VCaP (cell line): ENCODE measurements at regions not wholly inside any gene's neighbourhood (a gene's known extent, or its start where the extent isn't known, plus 50 kb on each side); places are given as distances from the start of the nearest gene placed in this dataset.

Experiments used
- H3K27ac ChIP-seq: fragments of 450-650 bp; 2 replicates; pipeline ENCODE4 v1.5.1; 2017
- TF ChIP-seq, protein P1 (sequence below): fragments of 450-650 bp; conservative IDR thresholded peaks from 2 replicates; pipeline ENCODE4 v1.5.1; 2017; ENCODE audit warnings: mild to moderate bottlenecking, moderate library complexity

DNA sequence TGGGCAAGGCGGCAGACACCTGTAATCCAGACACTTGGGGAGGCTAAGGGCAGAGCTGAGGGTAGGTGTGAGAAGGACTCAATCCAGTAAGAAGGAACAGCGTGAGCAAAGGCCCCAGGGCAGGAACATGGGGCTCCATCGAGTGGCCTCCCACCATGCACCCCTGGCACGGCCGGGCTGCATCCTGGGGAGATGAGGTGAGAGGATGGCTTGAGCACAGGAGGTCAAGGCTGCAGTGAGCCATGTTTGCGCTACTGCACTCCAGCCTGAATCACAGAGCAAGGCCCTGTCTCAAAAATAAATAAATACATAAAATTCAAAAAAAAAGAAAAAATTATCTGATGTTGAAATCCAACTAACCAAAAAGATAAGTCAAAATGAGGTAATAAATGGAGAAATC, 58.5 kb downstream of the ARL6IP4 start:
- TF ChIP-seq, protein P1, sequence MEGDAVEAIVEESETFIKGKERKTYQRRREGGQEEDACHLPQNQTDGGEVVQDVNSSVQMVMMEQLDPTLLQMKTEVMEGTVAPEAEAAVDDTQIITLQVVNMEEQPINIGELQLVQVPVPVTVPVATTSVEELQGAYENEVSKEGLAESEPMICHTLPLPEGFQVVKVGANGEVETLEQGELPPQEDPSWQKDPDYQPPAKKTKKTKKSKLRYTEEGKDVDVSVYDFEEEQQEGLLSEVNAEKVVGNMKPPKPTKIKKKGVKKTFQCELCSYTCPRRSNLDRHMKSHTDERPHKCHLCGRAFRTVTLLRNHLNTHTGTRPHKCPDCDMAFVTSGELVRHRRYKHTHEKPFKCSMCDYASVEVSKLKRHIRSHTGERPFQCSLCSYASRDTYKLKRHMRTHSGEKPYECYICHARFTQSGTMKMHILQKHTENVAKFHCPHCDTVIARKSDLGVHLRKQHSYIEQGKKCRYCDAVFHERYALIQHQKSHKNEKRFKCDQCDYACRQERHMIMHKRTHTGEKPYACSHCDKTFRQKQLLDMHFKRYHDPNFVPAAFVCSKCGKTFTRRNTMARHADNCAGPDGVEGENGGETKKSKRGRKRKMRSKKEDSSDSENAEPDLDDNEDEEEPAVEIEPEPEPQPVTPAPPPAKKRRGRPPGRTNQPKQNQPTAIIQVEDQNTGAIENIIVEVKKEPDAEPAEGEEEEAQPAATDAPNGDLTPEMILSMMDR, result no peak
- H3K27ac ChIP-seq, result no peak overlapping the region

DNA sequence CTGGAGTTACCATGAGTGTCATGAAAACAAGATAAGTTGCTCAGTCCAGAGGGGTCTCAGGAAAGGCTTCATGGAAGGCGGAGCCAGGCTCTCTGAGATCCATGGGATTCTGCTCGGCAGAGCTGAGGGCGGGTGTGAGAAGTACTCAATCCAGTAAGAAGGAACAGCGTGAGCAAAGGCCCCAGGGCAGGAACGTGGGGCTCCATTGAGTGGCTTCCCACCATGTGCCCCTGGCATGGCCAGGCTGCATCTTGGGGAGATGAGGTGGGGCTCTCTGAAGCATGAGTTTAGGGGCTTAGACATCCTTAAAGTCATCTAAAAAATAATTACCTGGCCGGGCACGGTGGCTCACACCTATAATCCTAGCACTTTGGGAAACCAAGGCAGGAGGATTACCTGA, 58.0 kb downstream of the ARL6IP4 start:
- TF ChIP-seq, protein P1, result no peak

DNA sequence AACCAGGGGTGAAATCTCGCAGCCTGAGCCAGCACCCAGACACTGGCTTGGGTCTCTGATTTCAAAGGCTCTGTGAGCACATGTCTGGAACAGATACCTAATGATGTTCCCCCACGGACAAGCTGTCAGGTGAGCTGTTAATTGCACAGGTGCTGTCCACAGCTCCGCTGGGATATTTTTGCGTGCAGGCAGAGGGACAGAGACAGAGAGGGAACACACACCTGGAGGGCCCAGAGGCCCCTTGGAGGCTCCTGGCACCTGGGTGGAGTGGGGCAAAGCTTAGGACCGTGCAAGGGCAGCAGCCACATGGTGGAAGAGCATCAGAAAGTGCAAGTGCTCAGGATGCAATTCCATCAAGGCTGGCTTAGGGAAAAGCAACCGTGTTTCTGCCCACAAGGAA, 57.3 kb downstream of the ARL6IP4 start:
- TF ChIP-seq, protein P1, result no peak
- no peak overlapping the region for H3K27ac ChIP-seq

More for the DNA sequence above, 58.0 kb downstream of the ARL6IP4 start:
- no peak overlapping the region for H3K27ac ChIP-seq

DNA sequence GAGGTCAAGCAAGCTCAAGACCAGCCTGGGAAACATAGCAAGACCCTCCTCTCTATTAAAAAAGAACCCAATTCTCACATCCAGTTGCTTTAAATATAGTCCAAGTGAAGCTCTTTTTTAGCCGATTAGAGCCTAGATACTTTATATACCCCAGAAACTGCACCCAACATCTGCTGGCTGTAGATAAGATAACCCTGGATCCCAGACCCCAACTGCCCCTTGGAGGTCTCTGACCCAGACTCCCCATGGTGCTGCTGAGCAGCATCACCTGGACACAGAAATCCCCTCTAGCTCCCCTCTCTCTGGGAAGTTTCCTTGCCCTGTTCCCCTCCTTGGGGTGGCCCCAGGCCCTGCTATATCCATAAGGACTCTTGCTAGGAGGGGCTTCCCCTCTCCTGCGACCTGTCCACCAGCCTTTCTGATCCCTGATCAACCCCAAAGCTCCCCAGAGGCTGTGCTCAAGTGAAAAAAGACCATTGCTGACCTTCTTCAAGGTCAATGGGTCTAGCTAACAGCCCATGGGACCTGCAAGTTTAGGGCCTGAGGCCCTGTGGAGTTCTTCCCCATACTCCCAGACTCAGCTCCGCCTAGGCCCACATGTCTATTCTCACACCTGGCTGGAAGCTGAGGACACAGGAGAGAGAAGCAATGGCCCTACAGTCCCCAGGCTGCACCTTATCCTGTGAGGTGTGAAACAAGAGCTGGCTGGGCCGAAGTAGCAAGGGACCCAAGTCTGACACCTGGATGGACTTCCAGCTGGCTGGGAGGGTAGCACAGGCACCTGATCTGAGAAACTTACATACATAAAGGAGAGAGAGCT, 56.2 kb downstream of the ARL6IP4 start:
- TF ChIP-seq, protein P1, result no peak
- no peak overlapping the region for H3K27ac ChIP-seq

DNA sequence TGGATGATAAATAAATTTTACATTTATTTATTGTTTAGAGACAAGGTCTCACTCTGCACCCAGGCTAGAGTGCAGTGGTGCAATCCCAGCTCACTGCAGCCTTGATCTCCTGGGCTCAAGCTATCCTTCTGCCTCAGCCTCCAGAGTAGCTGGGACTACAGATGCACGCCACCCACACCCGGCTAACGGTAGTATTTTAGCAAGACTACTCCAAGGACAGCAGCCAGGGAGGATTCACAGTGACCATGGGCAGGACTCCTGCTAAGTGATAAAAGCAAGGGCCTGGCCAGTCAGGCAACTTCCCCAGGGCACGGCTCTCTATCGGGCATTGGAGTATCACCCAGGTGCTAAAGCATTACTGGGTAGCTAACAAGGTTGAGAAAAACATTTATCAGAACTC, 55.4 kb downstream of the ARL6IP4 start:
- H3K27ac ChIP-seq, result no peak overlapping the region

DNA sequence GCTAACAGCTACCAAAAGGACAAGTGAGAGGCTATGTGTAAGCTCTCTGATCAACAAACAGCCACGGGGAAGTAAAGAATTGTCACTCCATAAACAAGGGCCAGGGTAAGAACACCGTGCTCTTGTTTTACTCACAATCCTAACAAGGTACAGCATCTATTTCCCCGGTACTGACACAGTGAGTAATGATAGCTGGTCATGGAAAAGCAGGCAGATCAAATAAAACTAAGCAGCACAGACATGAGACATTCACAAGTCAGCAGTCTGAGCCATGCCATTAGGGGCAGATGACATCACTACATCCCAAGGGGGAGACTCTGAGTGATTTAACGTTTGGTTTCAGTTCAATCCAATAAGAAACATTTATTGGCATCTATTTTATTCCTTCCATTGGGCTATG, 54.4 kb downstream of the ARL6IP4 start:
- TF ChIP-seq, protein P1, result no peak
- H3K27ac ChIP-seq, result no peak overlapping the region

More for the DNA sequence above, 55.4 kb downstream of the ARL6IP4 start:
- TF ChIP-seq, protein P1, result no peak

DNA sequence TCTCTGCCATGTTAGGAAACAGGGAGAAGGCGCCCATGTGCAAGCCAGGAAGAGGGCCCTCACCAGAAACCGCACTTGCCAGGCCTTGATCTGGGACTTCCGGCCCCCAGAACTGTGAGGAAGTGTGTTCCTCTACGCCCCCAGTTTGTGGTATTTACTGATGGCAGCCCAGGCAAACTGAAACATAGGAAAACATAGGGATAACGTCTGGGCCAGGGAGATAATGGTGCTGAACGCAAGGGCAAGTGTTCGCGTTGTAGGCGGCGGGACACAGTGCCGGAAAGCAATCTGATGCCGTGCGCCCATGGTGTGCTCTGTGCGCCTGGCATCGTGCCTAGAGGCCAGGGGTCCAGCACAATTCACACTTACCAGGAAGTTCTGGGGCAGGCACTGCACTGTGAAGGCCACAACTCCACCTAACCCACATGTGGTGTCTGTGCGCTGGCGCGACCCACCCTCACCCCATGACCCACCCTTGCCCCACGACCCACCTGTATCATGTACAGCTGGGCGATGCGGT, 53.6 kb downstream of the ARL6IP4 start:
- no peak overlapping the region for H3K27ac ChIP-seq
- TF ChIP-seq, protein P1, result no peak
